ENCODE measurements at regions not wholly inside any gene's neighbourhood (a gene's known extent, or its start where the extent isn't known, plus 50 kb on each side); places are given as distances from the start of the nearest gene placed in this dataset.

DNA sequence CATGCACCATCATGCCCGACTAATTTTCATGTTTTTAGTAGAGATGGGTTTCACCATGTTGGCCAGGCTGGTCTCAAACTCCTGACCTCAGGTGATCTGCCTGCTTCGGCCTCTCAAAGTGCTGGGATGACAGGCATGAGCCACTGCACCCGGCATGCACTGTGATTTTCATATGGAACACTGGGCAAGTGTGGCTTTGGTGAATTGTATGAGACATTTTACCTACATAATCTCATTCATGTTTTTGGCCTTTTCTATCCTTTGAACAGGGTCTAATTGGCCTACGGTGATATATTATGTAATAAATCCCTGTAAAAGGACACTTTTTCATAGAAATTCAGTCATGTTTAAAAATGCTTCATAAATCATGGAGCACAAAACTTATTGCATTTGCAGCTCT is 128.7 kb upstream of the SEMA6A start:
- TF ChIP-seq CTCF (IDR thresholded peaks at IDR 0.05; ENCODE audit: low read depth, low read length, poor library complexity, severe bottlenecking), result no peak
- no peak for TF ChIP-seq EZH2phosphoT487 (IDR thresholded peaks at IDR 0.05; ENCODE audit: borderline replicate concordance, low read length)
